ENCODE measurements at regions not wholly inside any gene's neighbourhood (a gene's known extent, or its start where the extent isn't known, plus 50 kb on each side); places are given as distances from the start of the nearest gene placed in this dataset.
A peak's percentile ranks its signal among the peaks of the same experiment; 100 is the strongest.

GRCh38 chr2:236676136-236676873 is 106.7 kb downstream of the ACKR3 start:
- DNase-seq (peak in 1 of 5 donors; percentile 2), ATAC-seq (no peak)
- Histone ChIP-seq H3K9me3 (no peaks in the 10 kb centered on the region), H3K4me1 (peaks cover 0 to 42% (median 18%) of the 10 kb centered on the region in 12 donors), H3K4me3 (no peak overlapping the region), H3K36me3 (no peaks in the 10 kb centered on the region), H3K27me3 (no peaks in the 10 kb centered on the region), H3K27ac (peak overlapping the region in 5 of 12 donors; percentile 6 to 66 (median 41))
- intact Hi-C loops (cut with DNase I) = loop anchor here in 3 of 10 donors (5.0 to 10.0 kb wide), 3 partner anchors 41 to 162 kb away; no protein-coding TSS in a partner anchor
- whole genome bisulfite sequencing, 4 donors = 56 to 69% (median 62%) methylated on average over 2 of the region's 2 CpGs
- no peak for TF ChIP-seq POLR2A (IDR thresholded peaks at IDR 0.05)
- no peak for TF ChIP-seq CTCF (IDR thresholded peaks at IDR 0.05)

DNA sequence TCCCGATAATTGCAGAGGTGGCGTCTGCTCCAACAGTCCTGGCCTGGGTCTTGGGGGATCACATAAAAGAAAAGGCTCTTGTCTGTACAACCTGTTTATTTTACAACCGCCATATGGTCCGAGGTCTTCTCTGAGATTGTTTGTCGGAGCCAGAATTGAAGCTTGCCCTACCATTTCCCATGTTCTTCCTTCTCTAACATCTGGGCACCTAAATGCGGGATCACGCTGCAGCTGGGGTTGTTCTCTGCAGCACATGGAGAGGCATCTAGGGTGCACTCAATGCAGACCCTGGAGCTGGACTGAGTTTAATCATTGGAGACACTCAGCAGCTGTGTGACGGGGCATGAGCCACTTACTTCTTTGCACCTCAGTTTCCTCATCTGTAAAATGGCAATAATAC is 107.7 kb downstream of the ACKR3 start:
- Histone ChIP-seq H3K27me3 (no peaks in the 10 kb centered on the region), H3K9me3 (no peaks in the 10 kb centered on the region), H3K4me3 (no peak overlapping the region), H3K36me3 (no peaks in the 10 kb centered on the region), H3K27ac (no peak overlapping the region), H3K4me1 (peaks cover 0 to 42% (median 18%) of the 10 kb centered on the region in 12 donors)
- 90 to 96% (median 94%) methylated on average over 8 of the region's 8 CpGs for WGBS, 4 donors
- DNase-seq (peak in 2 of 5 donors; percentile 6 to 20), ATAC-seq (no peak)
- intact Hi-C loops (cut with DNase I) = loop anchor here in 3 of 10 donors (5.0 to 10.0 kb wide), 3 partner anchors 40 to 163 kb away; no protein-coding TSS in a partner anchor
- TF ChIP-seq POLR2A (IDR thresholded peaks at IDR 0.05) (no peak), CTCF (IDR thresholded peaks at IDR 0.05) (no peak)

DNA sequence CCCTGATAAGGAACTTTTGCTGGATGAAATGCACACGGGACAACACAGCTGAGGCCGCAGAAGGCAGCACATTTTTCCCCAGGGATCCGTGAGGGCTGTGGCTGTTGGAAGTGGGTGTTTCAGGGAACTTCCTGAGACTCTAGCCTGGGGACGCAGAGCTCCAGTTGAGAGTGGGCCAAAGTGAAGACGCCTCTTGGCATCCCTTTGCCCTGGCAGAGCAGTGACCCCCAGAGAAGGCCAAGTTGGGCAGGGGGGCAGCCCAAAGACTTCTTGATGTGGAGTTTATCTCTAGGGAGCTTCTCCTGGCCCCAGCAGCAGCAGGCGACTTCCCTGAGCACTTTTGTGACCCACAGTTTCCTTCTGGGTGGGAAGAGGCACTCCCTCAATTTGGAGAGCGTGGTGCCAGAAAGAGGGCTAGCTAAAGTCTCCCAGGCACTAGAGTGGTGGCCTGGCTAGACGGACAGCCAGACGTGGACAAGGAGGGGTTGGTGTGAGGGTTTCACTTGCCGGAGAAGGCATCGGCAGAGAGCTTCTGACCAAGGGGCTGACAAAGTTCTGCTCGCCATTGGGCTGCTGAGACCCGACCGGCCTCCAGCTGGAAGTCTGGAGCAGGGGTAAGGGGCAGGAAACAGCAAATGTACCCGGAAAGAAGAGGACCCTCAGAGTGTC is 108.8 kb downstream of the ACKR3 start:
- intact Hi-C loops (cut with DNase I) = loop anchor here in 3 of 10 donors (5.0 to 10.0 kb wide), 3 partner anchors 39 to 164 kb away; no protein-coding TSS in a partner anchor
- Histone ChIP-seq H3K27ac (peak overlapping the region in 1 of 12 donors; percentile 42), H3K36me3 (no peaks in the 10 kb centered on the region), H3K27me3 (no peaks in the 10 kb centered on the region), H3K4me1 (peaks cover 0 to 47% (median 22%) of the 10 kb centered on the region in 12 donors), H3K9me3 (no peaks in the 10 kb centered on the region), H3K4me3 (no peak overlapping the region)
- TF ChIP-seq POLR2A (IDR thresholded peaks at IDR 0.05) (no peak), CTCF (IDR thresholded peaks at IDR 0.05) (no peak)
- peak in 2 of 5 donors; percentile 16 to 53 for DNase-seq
- 68 to 85% (median 71%) methylated on average over 13 to 15 of the region's 15 CpGs for WGBS, 4 donors
- no peak for ATAC-seq
